ENCODE measurements at regions not wholly inside any gene's neighbourhood (a gene's known extent, or its start where the extent isn't known, plus 50 kb on each side); places are given as distances from the start of the nearest gene placed in this dataset.

DNA sequence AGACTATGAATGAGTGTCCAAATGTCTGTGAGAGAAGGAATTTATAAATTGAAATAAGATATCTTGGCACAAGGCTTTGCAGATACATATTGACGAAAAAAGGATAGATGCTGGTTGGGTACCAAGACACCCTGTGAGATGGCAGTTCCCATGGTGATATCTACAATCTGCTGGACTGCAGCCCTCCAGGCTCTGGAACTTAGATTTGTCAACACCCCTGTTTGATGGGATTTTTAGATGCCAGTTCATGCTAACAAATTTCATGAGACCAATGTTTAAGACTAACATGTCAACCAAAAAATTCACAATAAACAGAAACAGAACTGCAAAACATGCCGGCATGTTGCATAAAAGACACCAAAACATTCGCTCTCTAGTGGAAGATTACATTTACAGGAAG lies 400.3 kb upstream of the CNTNAP5 start:
- TF ChIP-seq, protein P1, sequence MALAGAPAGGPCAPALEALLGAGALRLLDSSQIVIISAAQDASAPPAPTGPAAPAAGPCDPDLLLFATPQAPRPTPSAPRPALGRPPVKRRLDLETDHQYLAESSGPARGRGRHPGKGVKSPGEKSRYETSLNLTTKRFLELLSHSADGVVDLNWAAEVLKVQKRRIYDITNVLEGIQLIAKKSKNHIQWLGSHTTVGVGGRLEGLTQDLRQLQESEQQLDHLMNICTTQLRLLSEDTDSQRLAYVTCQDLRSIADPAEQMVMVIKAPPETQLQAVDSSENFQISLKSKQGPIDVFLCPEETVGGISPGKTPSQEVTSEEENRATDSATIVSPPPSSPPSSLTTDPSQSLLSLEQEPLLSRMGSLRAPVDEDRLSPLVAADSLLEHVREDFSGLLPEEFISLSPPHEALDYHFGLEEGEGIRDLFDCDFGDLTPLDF (CRISPR knock-in tag; IDR thresholded peaks at IDR 0.05): no peak
- TF ChIP-seq, protein P2, sequence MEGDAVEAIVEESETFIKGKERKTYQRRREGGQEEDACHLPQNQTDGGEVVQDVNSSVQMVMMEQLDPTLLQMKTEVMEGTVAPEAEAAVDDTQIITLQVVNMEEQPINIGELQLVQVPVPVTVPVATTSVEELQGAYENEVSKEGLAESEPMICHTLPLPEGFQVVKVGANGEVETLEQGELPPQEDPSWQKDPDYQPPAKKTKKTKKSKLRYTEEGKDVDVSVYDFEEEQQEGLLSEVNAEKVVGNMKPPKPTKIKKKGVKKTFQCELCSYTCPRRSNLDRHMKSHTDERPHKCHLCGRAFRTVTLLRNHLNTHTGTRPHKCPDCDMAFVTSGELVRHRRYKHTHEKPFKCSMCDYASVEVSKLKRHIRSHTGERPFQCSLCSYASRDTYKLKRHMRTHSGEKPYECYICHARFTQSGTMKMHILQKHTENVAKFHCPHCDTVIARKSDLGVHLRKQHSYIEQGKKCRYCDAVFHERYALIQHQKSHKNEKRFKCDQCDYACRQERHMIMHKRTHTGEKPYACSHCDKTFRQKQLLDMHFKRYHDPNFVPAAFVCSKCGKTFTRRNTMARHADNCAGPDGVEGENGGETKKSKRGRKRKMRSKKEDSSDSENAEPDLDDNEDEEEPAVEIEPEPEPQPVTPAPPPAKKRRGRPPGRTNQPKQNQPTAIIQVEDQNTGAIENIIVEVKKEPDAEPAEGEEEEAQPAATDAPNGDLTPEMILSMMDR (IDR thresholded peaks at IDR 0.05): no peak
- TF ChIP-seq, protein P3, sequence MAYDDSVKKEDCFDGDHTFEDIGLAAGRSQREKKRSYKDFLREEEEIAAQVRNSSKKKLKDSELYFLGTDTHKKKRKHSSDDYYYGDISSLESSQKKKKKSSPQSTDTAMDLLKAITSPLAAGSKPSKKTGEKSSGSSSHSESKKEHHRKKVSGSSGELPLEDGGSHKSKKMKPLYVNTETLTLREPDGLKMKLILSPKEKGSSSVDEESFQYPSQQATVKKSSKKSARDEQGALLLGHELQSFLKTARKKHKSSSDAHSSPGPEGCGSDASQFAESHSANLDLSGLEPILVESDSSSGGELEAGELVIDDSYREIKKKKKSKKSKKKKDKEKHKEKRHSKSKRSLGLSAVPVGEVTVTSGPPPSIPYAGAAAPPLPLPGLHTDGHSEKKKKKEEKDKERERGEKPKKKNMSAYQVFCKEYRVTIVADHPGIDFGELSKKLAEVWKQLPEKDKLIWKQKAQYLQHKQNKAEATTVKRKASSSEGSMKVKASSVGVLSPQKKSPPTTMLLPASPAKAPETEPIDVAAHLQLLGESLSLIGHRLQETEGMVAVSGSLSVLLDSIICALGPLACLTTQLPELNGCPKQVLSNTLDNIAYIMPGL (CRISPR knock-in tag; IDR thresholded peaks at IDR 0.05): no peak

Measured in WTC11 (cell line).